ENCODE measurements at regions not wholly inside any gene's neighbourhood (a gene's known extent, or its start where the extent isn't known, plus 50 kb on each side); places are given as distances from the start of the nearest gene placed in this dataset.

DNA sequence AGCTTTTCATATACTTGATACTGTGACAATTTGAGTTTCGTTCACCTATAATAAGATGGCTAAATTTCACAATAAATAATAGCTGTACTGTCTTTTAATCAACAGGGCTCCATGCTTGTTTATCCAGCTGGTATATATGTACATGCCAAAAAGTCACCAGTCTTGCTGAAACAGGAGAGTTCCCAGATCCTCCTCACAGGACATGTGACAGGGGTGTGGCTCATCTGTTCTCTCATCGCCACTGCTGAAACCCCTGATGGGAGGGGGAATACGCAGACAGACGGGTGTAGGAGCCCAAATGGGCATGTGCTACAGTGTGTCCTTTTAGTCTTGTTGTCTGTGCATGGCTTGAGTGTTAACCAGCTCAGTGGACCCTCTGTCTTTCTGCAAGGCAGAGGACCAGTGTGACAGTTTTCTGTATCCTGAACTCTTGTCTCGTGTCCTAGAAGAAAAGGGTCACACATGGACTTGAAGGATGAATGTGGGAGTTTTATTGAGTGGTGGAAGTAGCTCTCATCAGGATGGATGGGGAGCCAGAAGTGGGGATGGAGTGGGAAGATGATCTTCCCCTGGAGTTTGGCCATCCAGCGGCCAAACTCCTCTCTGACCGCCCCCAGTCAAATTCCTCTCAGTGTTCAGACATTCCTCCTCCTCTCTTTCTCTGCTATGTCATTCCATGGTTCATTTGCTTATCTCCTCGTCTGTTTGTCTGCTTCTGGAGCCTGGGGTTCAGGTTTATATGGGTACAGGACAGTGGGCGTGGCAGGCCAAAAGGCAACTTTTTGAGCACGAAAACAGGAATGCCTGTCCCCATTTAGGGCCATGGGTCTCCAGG is 113.1 kb upstream of the NECTIN3 start:
- Histone ChIP-seq H3K27ac (ENCODE audit: low read depth, low read length, poor library complexity, severe bottlenecking) (no peak overlapping the region), H3K4me2 (ENCODE audit: low read length) (no peak overlapping the region), H3K9me3 (ENCODE audit: low read length) (no peaks in the 10 kb centered on the region), H3K9me2 (ENCODE audit: insufficient read depth, low read length) (no peaks in the 10 kb centered on the region), H3K36me3 (ENCODE audit: insufficient read depth, low read length) (no peaks in the 10 kb centered on the region), H3K4me3 (ENCODE audit: low read depth, low read length, poor library complexity, severe bottlenecking) (no peak overlapping the region), H2AFZ (ENCODE audit: low read length) (no peak overlapping the region), H3K4me1 (ENCODE audit: insufficient read depth, low read length, poor library complexity, severe bottlenecking) (no peaks in the 10 kb centered on the region), H4K20me1 (ENCODE audit: insufficient read depth, low read length) (no peaks in the 10 kb centered on the region), H3K79me2 (ENCODE audit: insufficient read depth, low read depth, low read length) (no peaks in the 10 kb centered on the region)
- TF ChIP-seq, protein P1, sequence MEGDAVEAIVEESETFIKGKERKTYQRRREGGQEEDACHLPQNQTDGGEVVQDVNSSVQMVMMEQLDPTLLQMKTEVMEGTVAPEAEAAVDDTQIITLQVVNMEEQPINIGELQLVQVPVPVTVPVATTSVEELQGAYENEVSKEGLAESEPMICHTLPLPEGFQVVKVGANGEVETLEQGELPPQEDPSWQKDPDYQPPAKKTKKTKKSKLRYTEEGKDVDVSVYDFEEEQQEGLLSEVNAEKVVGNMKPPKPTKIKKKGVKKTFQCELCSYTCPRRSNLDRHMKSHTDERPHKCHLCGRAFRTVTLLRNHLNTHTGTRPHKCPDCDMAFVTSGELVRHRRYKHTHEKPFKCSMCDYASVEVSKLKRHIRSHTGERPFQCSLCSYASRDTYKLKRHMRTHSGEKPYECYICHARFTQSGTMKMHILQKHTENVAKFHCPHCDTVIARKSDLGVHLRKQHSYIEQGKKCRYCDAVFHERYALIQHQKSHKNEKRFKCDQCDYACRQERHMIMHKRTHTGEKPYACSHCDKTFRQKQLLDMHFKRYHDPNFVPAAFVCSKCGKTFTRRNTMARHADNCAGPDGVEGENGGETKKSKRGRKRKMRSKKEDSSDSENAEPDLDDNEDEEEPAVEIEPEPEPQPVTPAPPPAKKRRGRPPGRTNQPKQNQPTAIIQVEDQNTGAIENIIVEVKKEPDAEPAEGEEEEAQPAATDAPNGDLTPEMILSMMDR (conservative IDR thresholded peaks at IDR 0.05; ENCODE audit: low read length) = no peak
- no peak for TF ChIP-seq EZH2phosphoT487 (IDR thresholded peaks at IDR 0.05; ENCODE audit: borderline replicate concordance, low read depth, low read length)
- CTCF ChIA-PET (ENCODE audit: unreplicated experiment) = no interaction called here
- BruUV-seq (replicated peaks) = no TSS peak
- DNase-seq (ENCODE audit: low spot score) = no peak
- intact Hi-C loops (cut with micrococcal nuclease; ENCODE audit: unreplicated experiment) = no loop called here
- POLR2A ChIA-PET = no interaction called here

DNA sequence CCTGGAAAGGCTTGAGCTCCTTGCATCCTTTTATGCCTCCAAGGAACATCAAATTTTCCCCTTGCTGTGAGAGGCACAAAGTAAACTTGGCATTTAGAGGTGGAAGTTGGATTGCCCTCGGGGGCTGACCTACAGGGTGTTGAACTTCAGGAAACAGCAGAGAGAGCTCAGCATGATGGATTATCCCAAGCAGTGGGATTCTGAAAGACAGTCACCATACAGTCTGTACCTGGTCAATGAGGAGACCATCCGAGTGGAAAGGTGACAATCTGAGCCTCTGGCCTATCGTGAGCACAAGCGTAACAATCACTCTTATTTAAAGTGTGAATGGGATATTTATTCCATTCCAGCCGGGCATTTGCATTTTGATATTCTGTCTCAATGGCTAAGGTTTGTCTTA is 105.6 kb upstream of the NECTIN3 start:
- intact Hi-C loops (cut with micrococcal nuclease; ENCODE audit: unreplicated experiment) = no loop called here
- Histone ChIP-seq H3K9me3 (ENCODE audit: low read length) (no peaks in the 10 kb centered on the region), H3K36me3 (ENCODE audit: insufficient read depth, low read length) (no peaks in the 10 kb centered on the region), H3K79me2 (ENCODE audit: insufficient read depth, low read depth, low read length) (no peaks in the 10 kb centered on the region), H4K20me1 (ENCODE audit: insufficient read depth, low read length) (no peaks in the 10 kb centered on the region), H3K4me3 (ENCODE audit: low read depth, low read length, poor library complexity, severe bottlenecking) (no peak overlapping the region), H3K9me2 (ENCODE audit: insufficient read depth, low read length) (no peaks in the 10 kb centered on the region), H2AFZ (ENCODE audit: low read length) (no peak overlapping the region), H3K4me2 (ENCODE audit: low read length) (no peak overlapping the region), H3K4me1 (ENCODE audit: insufficient read depth, low read length, poor library complexity, severe bottlenecking) (no peaks in the 10 kb centered on the region), H3K27ac (ENCODE audit: low read depth, low read length, poor library complexity, severe bottlenecking) (no peak overlapping the region)
- CTCF ChIA-PET (ENCODE audit: unreplicated experiment) = no interaction called here
- no TSS peak for BruUV-seq (replicated peaks)
- POLR2A ChIA-PET = no interaction called here
- no peak for DNase-seq (ENCODE audit: low spot score)
- TF ChIP-seq, protein P1 (conservative IDR thresholded peaks at IDR 0.05; ENCODE audit: low read length) = no peak
- no peak for TF ChIP-seq EZH2phosphoT487 (IDR thresholded peaks at IDR 0.05; ENCODE audit: borderline replicate concordance, low read depth, low read length)

DNA sequence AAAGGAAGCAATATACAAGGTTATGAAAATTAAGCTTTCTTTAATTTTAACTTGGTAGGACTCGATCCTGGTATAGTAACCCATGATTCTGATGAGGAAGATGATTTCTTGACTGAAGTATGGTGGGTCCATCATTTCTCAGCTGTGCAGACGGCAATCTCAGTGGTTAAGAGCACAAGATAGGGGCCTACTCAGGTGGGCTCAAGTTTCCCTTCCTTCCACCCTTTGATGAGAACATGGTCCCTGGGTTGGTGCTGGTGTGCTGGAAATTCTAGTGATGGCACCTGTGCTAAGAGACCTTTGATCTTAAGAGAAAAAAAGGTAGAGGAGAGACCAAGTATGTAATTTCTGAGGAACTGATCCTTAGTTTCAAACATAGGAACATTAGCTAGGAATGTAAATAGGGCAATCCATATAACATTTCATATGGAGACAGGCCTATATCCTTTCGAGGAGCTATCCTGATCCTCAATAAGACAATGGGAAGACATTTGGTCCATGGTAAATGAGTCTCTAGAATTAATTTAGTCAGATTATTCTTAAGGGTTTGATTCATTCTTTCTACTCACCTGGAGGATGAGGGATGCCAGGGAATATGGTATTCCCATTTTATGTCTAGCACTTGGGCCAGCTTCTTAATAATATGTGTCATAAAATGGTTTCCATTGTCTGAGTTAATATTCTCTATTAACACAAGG is 104.5 kb upstream of the NECTIN3 start:
- Histone ChIP-seq H3K4me3 (ENCODE audit: low read depth, low read length, poor library complexity, severe bottlenecking) (no peak overlapping the region), H3K36me3 (ENCODE audit: insufficient read depth, low read length) (no peaks in the 10 kb centered on the region), H3K9me2 (ENCODE audit: insufficient read depth, low read length) (no peaks in the 10 kb centered on the region), H3K9me3 (ENCODE audit: low read length) (no peaks in the 10 kb centered on the region), H3K79me2 (ENCODE audit: insufficient read depth, low read depth, low read length) (no peaks in the 10 kb centered on the region), H4K20me1 (ENCODE audit: insufficient read depth, low read length) (no peaks in the 10 kb centered on the region), H3K4me2 (ENCODE audit: low read length) (no peak overlapping the region), H2AFZ (ENCODE audit: low read length) (no peak overlapping the region), H3K4me1 (ENCODE audit: insufficient read depth, low read length, poor library complexity, severe bottlenecking) (no peaks in the 10 kb centered on the region), H3K27ac (ENCODE audit: low read depth, low read length, poor library complexity, severe bottlenecking) (no peak overlapping the region)
- ChIA-PET POLR2A (interaction anchor here (0.8 to 1.8 kb wide), 3 partner anchors 10 to 231 kb away, joined by 3 to 7 read pairs (median 3); no protein-coding TSS in a partner anchor), CTCF (ENCODE audit: unreplicated experiment) (no interaction called here)
- no TSS peak for BruUV-seq (replicated peaks)
- DNase-seq (ENCODE audit: low spot score) = no peak
- TF ChIP-seq EZH2phosphoT487 (IDR thresholded peaks at IDR 0.05; ENCODE audit: borderline replicate concordance, low read depth, low read length) = no peak
- TF ChIP-seq, protein P1 (conservative IDR thresholded peaks at IDR 0.05; ENCODE audit: low read length) = no peak
- intact Hi-C loops (cut with micrococcal nuclease; ENCODE audit: unreplicated experiment) = no loop called here
